H1 (cell line): ENCODE measurements at regions not wholly inside any gene's neighbourhood (a gene's known extent, or its start where the extent isn't known, plus 50 kb on each side); places are given as distances from the start of the nearest gene placed in this dataset.

ENCODE experiments used
- BACH1 ChIP-seq: IDR thresholded peaks from 2 replicates; pipeline ENCODE4 v1.6.1; 2012; ENCODE audit warnings: low read length, improper control_type of control experiment
- MAFK ChIP-seq: IDR thresholded peaks from 2 replicates; pipeline ENCODE4 v1.6.1; 2012; ENCODE audit warnings: low read depth, mild to moderate bottlenecking, improper control_type of control experiment, low read length
- SIN3A ChIP-seq, 2 experiments: IDR thresholded peaks in 1 of 2; conservative IDR thresholded peaks in 1 of 2; 2 replicates each; pipeline ENCODE4 v1.6.1; 2011 to 2012; ENCODE audit warnings: low read length in 2 of 2, improper control_type of control experiment in 1 of 2, low read depth in 1 of 2, mild to moderate bottlenecking in 1 of 2
- SIRT6 ChIP-seq: IDR thresholded peaks from one replicate; pipeline ENCODE4 v1.7.1; 2012; ENCODE audit warnings: low read length, inconsistent platforms
- SIX5 ChIP-seq: IDR thresholded peaks from 2 replicates; pipeline ENCODE4 v1.6.1; 2011; ENCODE audit warnings: mild to moderate bottlenecking, low read depth, low read length
- SP1 ChIP-seq: IDR thresholded peaks from 2 replicates; pipeline ENCODE4 v1.6.1; 2011; ENCODE audit warnings: low read depth, low read length
- SRF ChIP-seq: IDR thresholded peaks from 2 replicates; pipeline ENCODE4 v1.6.1; 2011; ENCODE audit warnings: mild to moderate bottlenecking, low read depth, low read length, moderate library complexity

DNA sequence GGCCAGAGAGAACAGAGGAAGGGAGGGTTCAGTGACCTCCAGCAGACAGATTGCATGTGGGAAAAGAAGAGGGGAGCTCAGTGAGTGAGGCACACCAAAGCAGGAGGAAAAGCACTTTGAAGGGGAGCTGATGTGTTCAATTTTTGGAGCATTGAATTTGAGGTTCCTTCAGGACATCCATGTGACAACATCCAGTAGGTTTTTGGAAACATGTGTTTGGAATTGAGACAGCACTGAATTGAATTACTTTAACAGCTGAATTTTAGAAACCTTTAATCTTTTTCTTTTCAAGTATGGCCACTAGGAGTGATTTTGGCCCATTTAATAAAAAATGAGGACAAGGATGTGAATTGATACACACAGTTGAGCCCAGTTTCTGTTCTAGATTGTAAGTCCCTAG lies 101.8 kb upstream of the SEC61G start (continued):
- TF ChIP-seq SP1 = no peak
- TF ChIP-seq MAFK = no peak
- TF ChIP-seq SIX5 = no peak
- TF ChIP-seq SIRT6 = no peak
- TF ChIP-seq SIN3A (conservative IDR thresholded peaks at IDR 0.05 in 1 of 2, IDR thresholded peaks at IDR 0.05 in 1 of 2; ENCODE audit: low read depth in 1 of 2, low read length in 2 of 2) = no peak
- TF ChIP-seq BACH1 = no peak
- TF ChIP-seq SRF = no peak
- TF ChIP-seq, all 59 proteins: peak for 0
